Stimulated activated CD4-positive, alpha-beta T cell treated with anti-CD3 and anti-CD28 coated beads, Interleukin-15, amount 100 ng/mL, for 48 hours (primary cell): ENCODE measurements at regions not wholly inside any gene's neighbourhood (a gene's known extent, or its start where the extent isn't known, plus 50 kb on each side); places are given as distances from the start of the nearest gene placed in this dataset.

Source experiments
- DNase-seq, 2 donors: peaks; one replicate each; pipeline ENCODE4 v3.0.0-alpha.2; 2020; ENCODE audit warnings: low read depth in 2 of 2

- no peak for DNase-seq
Observed at GRCh38 chr2:57806449-57806968, 240.1 kb upstream of the VRK2 start.

DNA sequence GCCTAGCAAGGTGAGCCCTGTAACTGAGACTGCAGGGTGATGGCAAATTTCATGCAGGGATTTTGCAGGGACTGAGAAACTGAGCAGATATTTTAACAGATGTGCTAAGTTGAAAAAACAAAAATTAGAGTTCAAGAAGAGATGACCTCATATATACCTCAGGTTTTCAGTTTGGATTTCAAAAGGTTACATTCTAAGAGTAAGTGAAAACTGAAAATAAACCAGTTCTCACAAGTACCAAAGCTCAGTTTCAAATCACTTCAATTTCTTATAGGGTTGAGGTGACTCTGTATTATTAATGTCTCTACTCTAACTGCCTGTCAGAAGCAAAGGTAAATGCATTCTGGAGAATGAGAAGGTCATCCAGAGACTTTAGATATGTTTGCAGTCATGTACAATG, 237.4 kb upstream of the VRK2 start:
- no peak for DNase-seq

DNA sequence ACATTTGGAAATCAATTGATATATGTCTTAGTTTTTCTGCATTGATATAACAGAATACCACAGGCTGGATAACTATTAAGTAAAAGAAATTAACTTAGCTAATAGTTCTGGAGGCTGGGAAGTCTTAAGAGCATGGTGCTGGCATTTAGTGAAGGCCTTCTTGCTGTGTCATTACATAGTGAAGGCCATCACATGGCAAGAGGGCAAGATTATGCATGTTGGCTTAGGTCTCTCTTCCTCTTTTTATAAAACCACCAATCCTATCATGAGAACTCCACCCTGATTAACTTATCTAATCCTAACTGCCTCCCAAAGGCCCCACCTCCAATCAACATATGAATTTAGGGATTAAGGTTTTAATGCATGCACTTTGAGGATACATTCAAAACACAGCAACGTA, 225.5 kb upstream of the VRK2 start:
- DNase-seq = no peak

DNA sequence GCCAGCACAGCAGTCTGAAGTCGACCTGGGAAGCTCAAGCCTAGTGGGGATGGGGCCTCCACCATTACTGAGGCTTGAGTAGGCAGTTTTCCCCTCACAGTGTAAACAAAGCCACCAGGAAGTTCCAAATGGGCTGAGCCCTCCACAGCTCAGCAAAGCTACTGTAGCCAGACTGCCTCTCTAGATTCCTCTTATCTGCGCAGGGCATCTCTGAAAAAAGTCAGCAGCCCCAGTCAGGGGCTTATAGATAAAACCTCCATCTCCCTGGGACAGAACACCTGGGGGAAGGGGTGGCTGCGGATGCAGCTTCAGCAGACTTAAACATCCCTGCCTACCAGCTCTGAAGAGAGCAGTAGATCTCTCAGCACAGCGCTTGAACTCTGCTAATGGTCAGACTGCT, 218.4 kb upstream of the VRK2 start:
- no peak for DNase-seq

GRCh38 chr2:57834666-57835065, 211.9 kb upstream of the VRK2 start:
- DNase-seq = no peak

- DNase-seq = no peak
Observed at GRCh38 chr2:57842531-57842930, 204.1 kb upstream of the VRK2 start.

DNA sequence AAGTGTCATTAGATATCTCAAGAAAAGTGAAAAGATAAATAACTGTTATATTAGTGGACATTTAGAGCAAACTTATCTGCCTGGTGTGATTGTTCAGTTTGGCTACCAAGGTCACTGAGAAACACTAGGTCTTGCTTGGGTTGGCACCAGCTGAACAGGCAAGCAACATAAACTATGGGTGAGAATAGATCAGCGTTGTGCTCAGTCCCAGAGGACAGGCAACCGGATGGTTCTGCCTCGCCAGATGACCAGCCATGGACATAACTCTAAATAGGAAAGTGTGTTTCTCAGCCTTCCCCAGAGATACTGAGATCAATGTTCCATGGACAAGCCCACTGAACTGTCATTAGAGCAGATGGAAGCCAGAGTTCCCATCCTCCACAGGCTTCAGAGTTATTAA, 203.4 kb upstream of the VRK2 start:
- no peak for DNase-seq

DNA sequence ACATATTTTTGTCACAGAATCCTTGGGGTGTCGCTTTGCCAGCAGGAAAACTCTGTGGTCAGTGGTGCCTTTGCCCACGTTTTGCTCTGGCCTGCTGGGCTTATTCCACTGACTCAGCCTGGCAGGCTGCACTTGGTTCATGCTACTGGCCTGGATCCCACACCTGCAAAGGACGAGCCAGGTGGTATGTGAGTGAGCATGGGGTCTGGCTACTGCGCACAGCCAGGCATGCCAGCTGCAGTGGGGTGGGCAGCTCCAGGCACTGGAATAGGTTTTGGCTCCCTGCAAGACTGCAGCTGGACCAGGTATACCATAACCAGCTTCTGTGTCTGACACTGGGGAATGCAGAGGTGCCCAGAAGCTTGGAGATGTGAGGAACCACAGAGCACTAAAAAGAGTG, 197.9 kb upstream of the VRK2 start:
- no peak for DNase-seq

- no peak for DNase-seq
Observed at GRCh38 chr2:57849843-57850242, 196.8 kb upstream of the VRK2 start.

- no peak for DNase-seq
Observed at GRCh38 chr2:57850415-57851130, 196.0 kb upstream of the VRK2 start.

DNA sequence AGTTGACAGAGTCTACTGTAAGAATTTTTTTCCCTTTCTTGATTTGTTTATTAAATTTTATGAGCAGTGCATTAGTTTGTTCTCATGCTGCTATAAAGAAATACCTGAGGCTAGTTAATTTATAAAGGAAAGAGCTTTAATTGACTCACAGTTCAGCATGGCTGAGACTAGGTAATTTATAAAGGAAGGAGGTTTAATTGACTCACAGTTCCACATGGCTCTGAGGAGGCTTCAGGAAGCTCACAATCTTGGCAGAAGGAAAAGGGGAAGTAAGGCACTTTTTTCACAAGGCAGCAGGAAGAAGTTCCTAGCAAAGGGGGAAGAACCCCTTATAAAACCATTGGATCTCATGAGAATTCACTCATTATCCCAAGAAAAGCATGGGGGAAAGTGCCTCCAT, 191.4 kb upstream of the VRK2 start:
- DNase-seq = no peak

DNA sequence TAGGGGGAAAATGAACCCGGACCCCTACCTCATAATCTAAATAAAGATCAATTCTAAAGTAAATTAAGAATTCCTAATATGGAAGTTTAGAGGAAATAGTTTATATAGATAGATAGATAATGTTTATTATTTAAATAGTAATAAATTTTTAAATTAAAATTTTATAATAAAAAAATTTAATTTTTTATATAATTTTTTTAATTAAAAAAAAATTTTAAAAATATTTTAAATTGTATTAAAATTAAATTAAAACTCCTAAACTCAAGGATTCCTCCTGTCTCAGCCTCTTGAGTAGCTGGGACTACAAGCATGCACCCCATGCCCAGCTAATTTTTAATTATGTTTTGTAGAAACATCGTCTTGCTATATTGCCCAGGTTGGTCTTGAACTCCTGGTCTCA, 186.9 kb upstream of the VRK2 start:
- no peak for DNase-seq

- DNase-seq = no peak
Observed at GRCh38 chr2:57862153-57862552, 184.5 kb upstream of the VRK2 start.

GRCh38 chr2:57862727-57863126, 183.9 kb upstream of the VRK2 start:
- DNase-seq = no peak

DNA sequence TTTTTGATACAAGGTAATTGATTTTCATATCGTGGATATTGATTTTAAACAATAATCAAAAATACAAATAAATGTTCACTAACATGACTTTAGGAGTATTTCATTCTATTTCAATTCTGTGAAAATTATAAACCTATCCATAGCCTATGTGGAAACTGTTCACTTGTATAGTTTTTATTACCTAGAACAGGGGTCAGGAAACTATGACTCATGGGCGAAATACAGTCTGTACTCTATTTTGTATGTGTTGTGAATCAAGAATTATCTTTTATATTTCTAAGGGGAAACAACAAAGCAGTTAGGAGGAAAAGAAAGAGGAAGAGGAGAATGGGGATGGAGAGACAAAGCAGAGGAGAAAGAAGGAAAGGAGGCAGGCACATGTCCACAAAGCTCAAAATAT, 181.7 kb upstream of the VRK2 start:
- no peak for DNase-seq

DNA sequence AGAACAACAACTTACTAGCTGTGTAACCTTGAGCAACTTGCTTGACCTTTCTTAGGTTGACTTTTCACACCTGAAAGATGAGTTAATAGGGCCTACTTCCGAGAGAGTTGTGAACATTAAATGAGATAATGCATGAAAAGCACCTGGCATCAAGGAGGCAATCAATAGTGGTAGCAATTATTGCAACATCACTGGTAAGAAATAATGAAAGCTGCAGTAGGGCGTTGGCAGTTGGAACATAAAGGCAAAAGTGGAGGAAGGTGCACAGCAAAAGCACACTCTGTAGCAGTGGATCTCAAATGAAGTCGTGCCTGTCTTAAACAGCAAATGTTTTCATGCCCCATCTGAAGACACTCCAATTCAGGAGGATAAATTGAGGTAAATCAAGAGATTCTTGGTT, 178.9 kb upstream of the VRK2 start:
- DNase-seq = no peak

- DNase-seq = no peak
Observed at GRCh38 chr2:57868619-57869139, 177.9 kb upstream of the VRK2 start.

DNA sequence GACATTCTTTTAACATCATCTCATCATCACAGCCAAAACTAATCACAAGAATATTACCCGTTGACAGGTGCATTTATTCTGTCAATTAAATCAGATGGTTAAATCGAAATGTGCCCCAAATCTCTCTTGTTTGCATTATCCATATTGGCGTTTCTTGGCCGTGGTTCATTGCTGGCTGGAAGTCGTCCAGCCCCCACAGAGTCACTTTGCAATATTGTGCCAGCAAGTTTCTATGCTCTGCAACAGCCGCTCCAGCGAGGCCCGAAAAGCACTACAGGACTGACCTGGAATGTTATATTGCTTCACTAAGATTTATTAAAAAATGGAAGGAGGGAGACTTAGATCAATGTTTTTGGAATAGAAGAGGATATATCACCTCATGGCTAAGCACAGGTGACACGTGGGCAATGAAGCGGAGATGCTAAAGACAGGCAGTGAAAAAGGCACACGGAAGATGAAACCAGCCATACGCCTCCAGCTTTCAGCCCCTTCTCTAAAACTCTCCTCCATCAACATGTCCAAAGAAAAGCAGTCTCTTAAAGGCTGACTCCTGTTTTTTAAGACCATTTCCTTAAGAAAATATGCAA, 176.8 kb upstream of the VRK2 start:
- DNase-seq = no peak

GRCh38 chr2:57876313-57876712, 170.3 kb upstream of the VRK2 start:
- no peak for DNase-seq

DNA sequence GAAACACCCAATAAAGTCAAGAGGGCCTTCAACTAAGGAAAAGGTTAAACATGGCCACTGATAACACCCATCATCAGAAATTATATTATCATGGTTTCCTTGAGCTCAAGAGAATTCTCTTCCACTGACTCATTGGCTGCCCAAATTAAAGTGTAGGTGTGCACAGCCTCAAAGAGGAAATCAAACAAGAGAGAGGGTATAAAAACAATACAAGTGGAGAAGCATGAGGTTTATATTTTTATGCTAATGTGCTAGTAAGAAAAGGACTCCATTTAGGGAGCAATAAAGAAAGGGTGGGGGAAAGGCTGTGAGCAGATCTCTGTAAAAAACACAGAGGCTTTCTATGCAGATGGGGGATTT, 168.8 kb upstream of the VRK2 start:
- DNase-seq = no peak

- no peak for DNase-seq
Observed at GRCh38 chr2:57878171-57878865, 168.3 kb upstream of the VRK2 start.

DNA sequence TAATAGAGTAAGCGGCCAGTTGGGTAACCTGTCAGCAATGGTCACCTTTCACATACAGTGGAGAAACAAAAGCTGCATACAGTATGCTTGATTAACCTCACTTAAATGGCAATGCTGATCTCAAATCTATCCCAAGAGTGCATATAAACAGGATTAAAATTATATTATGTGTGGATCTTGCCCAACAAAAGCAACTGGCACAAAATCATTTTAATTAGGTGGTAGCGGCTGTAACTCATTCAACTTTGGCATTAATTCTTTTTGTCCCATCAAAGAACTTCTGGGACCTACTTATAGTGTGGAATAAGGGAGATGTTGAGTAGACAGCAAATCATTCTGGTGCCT, 167.8 kb upstream of the VRK2 start:
- DNase-seq = no peak

DNA sequence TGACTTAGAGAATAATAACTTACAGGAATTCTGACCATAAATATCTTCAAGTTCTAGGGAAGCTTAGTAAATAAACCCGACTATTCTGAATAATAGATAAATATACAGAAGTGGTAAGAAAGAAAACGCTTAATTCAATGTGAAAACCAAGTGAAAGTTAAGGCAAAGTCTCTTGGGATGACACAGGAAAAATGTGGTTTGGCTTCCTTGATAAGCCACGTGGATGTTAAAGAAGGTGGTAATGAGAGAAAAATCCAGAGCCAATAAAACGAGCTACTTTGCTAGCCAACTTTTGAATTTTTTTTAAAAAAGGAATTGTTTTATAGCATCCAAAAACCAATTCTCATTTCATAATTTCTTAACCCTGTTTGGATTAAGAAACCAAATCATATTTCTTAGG, 166.2 kb upstream of the VRK2 start:
- no peak for DNase-seq
